Astrocyte (in vitro differentiated cells and primary cell): ENCODE measurements at regions not wholly inside any gene's neighbourhood (a gene's known extent, or its start where the extent isn't known, plus 50 kb on each side); places are given as distances from the start of the nearest gene placed in this dataset.

Source experiments
- DNase-seq: peaks from one replicate; pipeline ENCODE4 v3.0.0-alpha.2; 2010; ENCODE audit warnings: low read depth
- FAIRE-seq: peaks from 2 replicates; lab custom pipeline; 2011; peaks lifted over from hg19 to GRCh38; lab: Jason Lieb, UNC
- H2AFZ ChIP-seq: 2 replicates; pipeline ENCODE4 v1.6.0; 2012; ENCODE audit warnings: low read depth, low read length, inconsistent platforms
- H3K27ac ChIP-seq: 2 replicates; pipeline ENCODE4 v1.5.1; 2011; ENCODE audit warnings: low read depth, low read length, inconsistent platforms
- H3K27me3 ChIP-seq: 2 replicates; pipeline ENCODE4 v1.6.0; 2011; ENCODE audit warnings: low read length, inconsistent platforms; ENCODE audit not compliant: insufficient read depth
- H3K36me3 ChIP-seq: 2 replicates; pipeline ENCODE4 v1.5.1; 2011; ENCODE audit warnings: low read length, inconsistent platforms; ENCODE audit not compliant: insufficient read depth
- H3K4me1 ChIP-seq: 2 replicates; pipeline ENCODE4 v1.5.1; 2011; ENCODE audit warnings: low read length, inconsistent platforms; ENCODE audit not compliant: insufficient read depth
- H3K4me2 ChIP-seq: 2 replicates; pipeline ENCODE4 v1.6.0; 2012; ENCODE audit warnings: low read length, inconsistent platforms
- H3K4me3 ChIP-seq: 2 replicates; pipeline ENCODE4 v1.5.1; 2011; ENCODE audit warnings: low read depth, mild to moderate bottlenecking, low read length, inconsistent platforms; ENCODE audit not compliant: insufficient read depth
- H3K79me2 ChIP-seq: 2 replicates; pipeline ENCODE4 v1.6.0; 2012; ENCODE audit warnings: mild to moderate bottlenecking, low read length, inconsistent platforms; ENCODE audit not compliant: insufficient read depth
- H3K9ac ChIP-seq: 2 replicates; pipeline ENCODE4 v1.6.0; 2012; ENCODE audit warnings: mild to moderate bottlenecking, low read length, inconsistent platforms
- H3K9me3 ChIP-seq: 2 replicates; pipeline ENCODE4 v1.5.1; 2012; ENCODE audit warnings: low read depth, mild to moderate bottlenecking, low read length, inconsistent platforms; ENCODE audit not compliant: insufficient read depth
- H4K20me1 ChIP-seq: 2 replicates; pipeline ENCODE4 v1.6.0; 2012; ENCODE audit warnings: low read length, inconsistent platforms; ENCODE audit not compliant: insufficient read depth
- H3K27ac Mint-ChIP-seq: one replicate; pipeline ENCODE4 v1.8.0; 2021; ENCODE audit warnings: mild to moderate bottlenecking, mixed read lengths; ENCODE audit not compliant: unreplicated experiment
- H3K27me3 Mint-ChIP-seq: one replicate; pipeline ENCODE4 v1.8.0; 2021; ENCODE audit warnings: low read depth, mixed read lengths; ENCODE audit not compliant: unreplicated experiment
- H3K36me3 Mint-ChIP-seq: one replicate; pipeline ENCODE4 v1.8.0; 2021; ENCODE audit warnings: low read depth, mixed read lengths; ENCODE audit not compliant: unreplicated experiment
- H3K4me1 Mint-ChIP-seq: one replicate; pipeline ENCODE4 v1.8.0; 2021; ENCODE audit warnings: low read depth, mixed read lengths; ENCODE audit not compliant: unreplicated experiment
- H3K4me3 Mint-ChIP-seq: one replicate; pipeline ENCODE4 v1.8.0; 2021; ENCODE audit warnings: mild to moderate bottlenecking, moderate library complexity, mixed read lengths; ENCODE audit not compliant: unreplicated experiment
- H3K9me3 Mint-ChIP-seq: one replicate; pipeline ENCODE4 v1.8.0; 2021; ENCODE audit warnings: mild to moderate bottlenecking, mixed read lengths; ENCODE audit not compliant: unreplicated experiment
- CTCF ChIP-seq: IDR thresholded peaks from 2 replicates; pipeline ENCODE4 v1.5.1; 2011; ENCODE audit warnings: low read depth, mild to moderate bottlenecking, inconsistent platforms, low read length, moderate library complexity; ENCODE audit not compliant: insufficient read depth
- EZH2 ChIP-seq: IDR thresholded peaks from 2 replicates; pipeline ENCODE4 v1.6.1; 2012; ENCODE audit warnings: mild to moderate bottlenecking, low read length, inconsistent platforms; ENCODE audit not compliant: insufficient read depth

DNA sequence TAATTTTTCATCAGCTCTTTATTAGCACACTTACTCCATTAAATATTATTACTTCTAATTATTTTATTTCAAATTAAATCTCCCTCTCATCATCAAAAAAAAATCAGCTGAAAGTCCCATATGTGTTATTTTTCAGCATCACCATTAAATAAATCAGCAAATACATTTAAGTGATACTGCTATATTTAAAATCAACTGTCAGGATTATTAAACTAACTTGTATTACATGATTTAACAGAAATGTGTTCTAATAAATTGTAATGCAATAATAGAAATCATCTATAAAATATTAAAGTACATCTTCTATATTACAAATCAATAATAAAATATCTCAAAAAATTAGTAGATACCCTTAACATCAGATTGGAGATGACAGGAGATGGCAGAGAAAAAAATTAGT, 538.6 kb upstream of the MIR17HG start:
- TF ChIP-seq CTCF, result no peak
- TF ChIP-seq EZH2, result no peak
- H3K9me3 ChIP-seq, result no peaks in the 10 kb centered on the region
- Mint-ChIP-seq H3K36me3 (no peaks in the 10 kb centered on the region), H3K27ac (no peak overlapping the region), H3K27me3 (no peaks in the 10 kb centered on the region), H3K4me3 (no peak overlapping the region), H3K4me1 (no peaks in the 10 kb centered on the region), H3K9me3 (no peaks in the 10 kb centered on the region)
- FAIRE-seq, result no peak
- H2AFZ ChIP-seq, result no peak overlapping the region
- H4K20me1 ChIP-seq, result no peaks in the 10 kb centered on the region
- H3K36me3 ChIP-seq, result no peaks in the 10 kb centered on the region
- H3K9ac ChIP-seq, result no peak overlapping the region
- no peak overlapping the region for H3K4me3 ChIP-seq
- DNase-seq, result no peak
- H3K4me1 ChIP-seq, result no peaks in the 10 kb centered on the region
- H3K27ac ChIP-seq, result no peak overlapping the region
- no peak overlapping the region for H3K4me2 ChIP-seq
- no peaks in the 10 kb centered on the region for H3K79me2 ChIP-seq
- no peaks in the 10 kb centered on the region for H3K27me3 ChIP-seq

- no peaks in the 10 kb centered on the region for H3K79me2 ChIP-seq
- no peak overlapping the region for H2AFZ ChIP-seq
- H3K4me3 Mint-ChIP-seq, result no peak overlapping the region
- no peak overlapping the region for H3K27ac Mint-ChIP-seq
- H3K4me3 ChIP-seq, result no peak overlapping the region
- no peak for FAIRE-seq
- no peaks in the 10 kb centered on the region for H3K9me3 ChIP-seq
- H3K4me1 ChIP-seq, result no peaks in the 10 kb centered on the region
- H3K4me2 ChIP-seq, result no peak overlapping the region
- DNase-seq, result no peak
- peaks cover 5% of the 10 kb centered on the region for H3K4me1 Mint-ChIP-seq
- peaks cover 1% of the 10 kb centered on the region for H3K9me3 Mint-ChIP-seq
- no peaks in the 10 kb centered on the region for H3K27me3 Mint-ChIP-seq
- no peak overlapping the region for H3K9ac ChIP-seq
- H3K27ac ChIP-seq, result no peak overlapping the region
- H3K36me3 Mint-ChIP-seq, result no peaks in the 10 kb centered on the region
- TF ChIP-seq EZH2, result no peak
- no peak for TF ChIP-seq CTCF
- no peaks in the 10 kb centered on the region for H4K20me1 ChIP-seq
- H3K36me3 ChIP-seq, result no peaks in the 10 kb centered on the region
- H3K27me3 ChIP-seq, result no peaks in the 10 kb centered on the region
Observed at GRCh38 chr13:90824032-90824431, 523.5 kb upstream of the MIR17HG start.

- H3K4me2 ChIP-seq, result no peak overlapping the region
- DNase-seq (no peak), FAIRE-seq (no peak)
- H3K36me3 ChIP-seq, result no peaks in the 10 kb centered on the region
- H3K4me3 ChIP-seq, result no peak overlapping the region
- Mint-ChIP-seq H3K36me3 (no peaks in the 10 kb centered on the region), H3K9me3 (peaks cover 1% of the 10 kb centered on the region), H3K27ac (no peak overlapping the region), H3K4me1 (peaks cover 5% of the 10 kb centered on the region), H3K27me3 (no peaks in the 10 kb centered on the region), H3K4me3 (no peak overlapping the region)
- H3K27ac ChIP-seq, result no peak overlapping the region
- no peaks in the 10 kb centered on the region for H4K20me1 ChIP-seq
- no peak overlapping the region for H2AFZ ChIP-seq
- H3K9me3 ChIP-seq, result no peaks in the 10 kb centered on the region
- no peaks in the 10 kb centered on the region for H3K4me1 ChIP-seq
- no peak overlapping the region for H3K9ac ChIP-seq
- TF ChIP-seq EZH2 (no peak), CTCF (no peak)
- H3K79me2 ChIP-seq, result no peaks in the 10 kb centered on the region
- no peaks in the 10 kb centered on the region for H3K27me3 ChIP-seq
Observed at GRCh38 chr13:90826688-90827087, 520.8 kb upstream of the MIR17HG start.
